ENCODE measurements at regions not wholly inside any gene's neighbourhood (a gene's known extent, or its start where the extent isn't known, plus 50 kb on each side); places are given as distances from the start of the nearest gene placed in this dataset.

GRCh38 chr2:153213022-153213421 is 265.5 kb downstream of the RPRM start:
- TF ChIP-seq CTCF (IDR thresholded peaks at IDR 0.05; ENCODE audit: control insufficient read depth, extremely low read depth, insufficient read depth): no peak
- DNase-seq (ENCODE audit: low read depth): no peak

DNA sequence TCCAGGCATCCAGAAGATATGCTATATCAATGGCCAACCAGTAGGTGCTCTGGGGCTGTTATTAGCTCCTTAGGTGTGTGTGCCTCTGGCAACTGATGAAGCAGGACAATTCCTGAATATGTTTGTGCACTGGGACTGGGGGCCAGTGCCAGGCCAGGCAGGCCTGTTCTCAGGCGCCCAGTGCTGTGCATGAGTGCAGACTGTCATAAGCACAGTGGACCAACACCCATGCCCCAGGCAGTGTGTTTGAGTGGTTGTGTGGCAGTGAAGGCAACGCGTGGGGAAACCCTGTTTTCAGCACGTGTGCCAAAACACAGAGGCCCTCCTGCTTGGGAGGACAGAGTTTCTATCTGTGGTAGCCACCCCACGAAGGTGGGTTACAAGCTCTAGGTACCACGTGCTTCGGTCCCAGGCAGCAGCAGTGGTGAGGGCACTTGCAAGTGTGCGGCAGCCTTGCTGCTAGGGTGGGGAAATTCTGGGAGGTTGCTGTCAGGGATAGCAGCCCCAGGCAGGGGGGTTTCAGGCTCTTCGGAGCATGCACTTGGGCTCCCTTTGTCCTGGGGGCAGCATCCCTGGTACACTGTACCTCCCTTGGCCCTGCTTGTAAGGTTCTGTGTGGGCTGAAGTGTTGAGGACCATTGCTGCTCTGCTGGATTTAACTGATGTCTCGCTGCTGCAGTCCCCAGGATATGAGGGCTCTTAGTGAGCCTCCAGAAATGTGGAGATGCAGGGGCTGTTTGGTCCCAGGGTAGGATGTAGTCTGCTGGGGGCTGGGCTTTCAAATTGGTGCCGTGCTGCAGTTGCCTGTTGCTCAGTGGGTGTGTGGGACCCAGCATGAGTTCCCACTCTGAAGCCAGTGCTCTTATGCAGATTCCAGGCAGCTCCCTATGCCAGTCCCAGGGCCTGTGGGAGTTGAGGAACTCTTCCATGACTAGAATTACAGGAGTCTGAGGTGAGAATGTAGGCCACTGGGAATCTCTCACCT is 280.9 kb downstream of the RPRM start:
- DNase-seq (ENCODE audit: low read depth): no peak
- no peak overlapping the region for H3K4me3 ChIP-seq (ENCODE audit: low read depth, low read length)
- TF ChIP-seq CTCF (IDR thresholded peaks at IDR 0.05; ENCODE audit: control insufficient read depth, extremely low read depth, insufficient read depth): no peak

More at GRCh38 chr2:153213022-153213421, 265.5 kb downstream of the RPRM start:
- H3K4me3 ChIP-seq (ENCODE audit: low read depth, low read length): no peak overlapping the region

- TF ChIP-seq CTCF (IDR thresholded peaks at IDR 0.05; ENCODE audit: control insufficient read depth, extremely low read depth, insufficient read depth): no peak
- no peak for DNase-seq (ENCODE audit: low read depth)
- H3K4me3 ChIP-seq (ENCODE audit: low read depth, low read length): no peak overlapping the region
Observed at GRCh38 chr2:153196378-153197058, 282.0 kb downstream of the RPRM start.

DNA sequence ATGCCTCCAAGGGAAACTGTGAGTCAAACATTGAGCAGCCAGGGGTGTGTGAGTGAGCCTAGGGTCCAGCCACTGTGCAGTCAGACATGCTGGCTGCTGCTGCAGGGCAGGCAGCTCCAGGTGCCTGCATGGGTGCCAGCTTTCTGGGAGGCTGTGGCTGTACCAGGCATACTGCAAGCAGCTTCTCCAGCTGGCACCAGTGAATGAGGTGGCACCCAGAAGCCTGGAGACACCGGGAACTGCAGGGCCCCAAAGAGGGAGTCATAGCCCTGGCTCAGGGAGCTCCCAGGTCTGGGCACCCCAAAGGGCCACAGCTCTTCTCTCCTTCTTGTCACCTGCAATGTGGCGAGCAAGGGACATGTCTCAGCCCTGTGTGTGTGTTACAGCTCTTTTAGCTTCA is 283.2 kb downstream of the RPRM start:
- H3K4me3 ChIP-seq (ENCODE audit: low read depth, low read length): no peak overlapping the region
- no peak for DNase-seq (ENCODE audit: low read depth)
- TF ChIP-seq CTCF (IDR thresholded peaks at IDR 0.05; ENCODE audit: control insufficient read depth, extremely low read depth, insufficient read depth): no peak

DNA sequence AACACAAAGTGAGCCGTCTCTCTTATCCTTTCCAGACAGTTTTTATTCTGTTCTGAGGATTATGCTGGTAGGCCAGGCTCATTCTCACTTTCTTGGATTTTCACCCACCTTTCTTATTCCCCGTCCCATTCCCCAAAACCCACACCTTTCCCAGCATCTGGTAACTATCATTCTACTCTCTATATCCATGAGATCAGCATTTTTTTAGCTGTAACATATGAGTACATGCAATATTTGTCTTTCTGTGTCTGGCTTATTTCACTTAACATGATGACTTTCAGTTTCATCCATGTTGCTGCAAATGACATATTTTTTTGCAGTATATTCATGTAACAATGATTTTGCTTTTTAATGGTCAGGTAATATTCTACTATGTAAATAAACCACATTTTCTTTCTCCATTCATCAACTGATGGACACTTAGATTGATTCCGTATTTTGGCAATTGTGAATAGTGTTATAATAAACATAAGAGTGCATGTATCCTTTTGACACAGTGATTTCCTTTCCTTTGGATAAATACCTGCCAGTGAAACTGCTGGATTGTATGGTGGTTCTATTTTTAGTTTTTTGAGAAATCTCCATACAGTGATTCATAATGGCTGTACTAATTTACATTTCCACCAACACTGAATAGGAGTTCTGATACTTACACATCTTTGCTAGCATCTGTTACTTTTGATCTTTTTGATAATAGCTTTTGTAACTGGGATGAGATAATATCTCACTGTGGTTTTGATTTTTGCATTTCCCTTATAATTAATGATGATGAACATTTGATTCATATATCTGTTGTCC is 289.3 kb downstream of the RPRM start:
- TF ChIP-seq CTCF (IDR thresholded peaks at IDR 0.05; ENCODE audit: control insufficient read depth, extremely low read depth, insufficient read depth): no peak
- DNase-seq (ENCODE audit: low read depth): no peak
- H3K4me3 ChIP-seq (ENCODE audit: low read depth, low read length): no peak overlapping the region

- no peak for DNase-seq (ENCODE audit: low read depth)
- no peak overlapping the region for H3K4me3 ChIP-seq (ENCODE audit: low read depth, low read length)
- no peak for TF ChIP-seq CTCF (IDR thresholded peaks at IDR 0.05; ENCODE audit: control insufficient read depth, extremely low read depth, insufficient read depth)
Observed at GRCh38 chr2:153179808-153180207, 298.8 kb downstream of the RPRM start.
